BJ (cell line): ENCODE measurements at regions not wholly inside any gene's neighbourhood (a gene's known extent, or its start where the extent isn't known, plus 50 kb on each side); places are given as distances from the start of the nearest gene placed in this dataset.

Experiments used
- CTCF ChIA-PET: fragments of 350-600 bp; formaldehyde crosslinking; extraction: SDS; loops from one replicate; lab custom pipeline; 2021; ENCODE audit warnings: antibody characterized with exemption, inconsistent platforms; lab: Yijun Ruan, JAX
- POLR2A ChIA-PET: fragments of 300-600 bp; sonication (Branson Sonifier 250); formaldehyde crosslinking; extraction: SDS; loops from one replicate; lab custom pipeline; 2021; ENCODE audit warnings: antibody characterized with exemption; lab: Charles Lee
- DNase-seq: peaks from one replicate; pipeline ENCODE4 v3.0.0-alpha.2; 2011; ENCODE audit warnings: low read depth
- H3K27me3 ChIP-seq: 2 replicates; pipeline ENCODE4 v1.6.0; 2011; ENCODE audit warnings: low read length; ENCODE audit not compliant: control insufficient read depth, insufficient read depth
- H3K36me3 ChIP-seq: 2 replicates; pipeline ENCODE4 v1.5.1; 2011; ENCODE audit warnings: low read length; ENCODE audit not compliant: control insufficient read depth, insufficient read depth
- H3K4me3 ChIP-seq: 2 replicates; pipeline ENCODE4 v1.5.1; 2011; ENCODE audit warnings: low read depth, mild to moderate bottlenecking, control low read depth, low read length
- TF ChIP-seq, protein P1 (sequence below): IDR thresholded peaks from 2 replicates; pipeline ENCODE4 v1.5.1; 2011; ENCODE audit warnings: low read depth, mild to moderate bottlenecking, control low read depth, inconsistent platforms, low read length, moderate library complexity; ENCODE audit not compliant: insufficient read depth

DNA sequence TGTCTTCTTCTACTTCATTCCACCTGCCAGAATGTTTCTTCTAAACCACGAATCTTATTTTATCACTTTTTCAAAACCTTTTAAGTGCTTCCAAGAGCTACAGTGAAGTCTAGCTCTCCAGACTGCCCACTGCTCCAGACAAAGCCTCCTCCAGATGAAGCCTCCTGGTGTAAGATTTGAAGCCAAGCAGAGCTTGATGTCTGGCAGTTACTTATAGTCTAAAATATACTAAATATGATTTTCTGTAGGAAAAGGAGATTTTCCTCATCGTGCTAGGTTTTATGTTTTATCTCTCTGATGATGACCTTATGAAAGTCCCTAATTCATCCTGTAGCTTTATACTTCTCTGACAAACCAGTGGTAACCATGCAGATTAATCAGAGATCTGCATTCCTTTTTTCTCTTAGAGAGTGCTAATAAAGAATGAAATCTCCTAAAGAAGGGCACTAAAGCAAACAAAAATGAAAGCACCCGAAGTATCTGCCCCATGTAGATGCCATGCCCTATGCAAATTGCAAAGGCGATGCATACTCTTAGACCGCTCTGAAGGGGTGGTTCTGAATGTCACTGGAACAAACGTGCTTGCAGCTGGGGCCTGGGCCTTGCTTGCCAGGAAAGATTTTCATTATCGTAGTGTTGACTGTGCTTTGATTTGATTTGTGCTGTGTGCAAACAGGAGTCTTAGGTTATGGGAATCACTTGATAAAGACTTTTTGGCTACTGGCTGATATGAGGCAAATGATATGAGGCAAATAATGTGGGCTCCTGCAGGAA lies 314.2 kb downstream of the PID1 start:
- ChIA-PET CTCF (no interaction called here), POLR2A (no interaction called here)
- TF ChIP-seq, protein P1, sequence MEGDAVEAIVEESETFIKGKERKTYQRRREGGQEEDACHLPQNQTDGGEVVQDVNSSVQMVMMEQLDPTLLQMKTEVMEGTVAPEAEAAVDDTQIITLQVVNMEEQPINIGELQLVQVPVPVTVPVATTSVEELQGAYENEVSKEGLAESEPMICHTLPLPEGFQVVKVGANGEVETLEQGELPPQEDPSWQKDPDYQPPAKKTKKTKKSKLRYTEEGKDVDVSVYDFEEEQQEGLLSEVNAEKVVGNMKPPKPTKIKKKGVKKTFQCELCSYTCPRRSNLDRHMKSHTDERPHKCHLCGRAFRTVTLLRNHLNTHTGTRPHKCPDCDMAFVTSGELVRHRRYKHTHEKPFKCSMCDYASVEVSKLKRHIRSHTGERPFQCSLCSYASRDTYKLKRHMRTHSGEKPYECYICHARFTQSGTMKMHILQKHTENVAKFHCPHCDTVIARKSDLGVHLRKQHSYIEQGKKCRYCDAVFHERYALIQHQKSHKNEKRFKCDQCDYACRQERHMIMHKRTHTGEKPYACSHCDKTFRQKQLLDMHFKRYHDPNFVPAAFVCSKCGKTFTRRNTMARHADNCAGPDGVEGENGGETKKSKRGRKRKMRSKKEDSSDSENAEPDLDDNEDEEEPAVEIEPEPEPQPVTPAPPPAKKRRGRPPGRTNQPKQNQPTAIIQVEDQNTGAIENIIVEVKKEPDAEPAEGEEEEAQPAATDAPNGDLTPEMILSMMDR, result no peak
- DNase-seq, result no peak
- Histone ChIP-seq H3K27me3 (no peaks in the 10 kb centered on the region), H3K4me3 (no peak overlapping the region), H3K36me3 (no peaks in the 10 kb centered on the region)

DNA sequence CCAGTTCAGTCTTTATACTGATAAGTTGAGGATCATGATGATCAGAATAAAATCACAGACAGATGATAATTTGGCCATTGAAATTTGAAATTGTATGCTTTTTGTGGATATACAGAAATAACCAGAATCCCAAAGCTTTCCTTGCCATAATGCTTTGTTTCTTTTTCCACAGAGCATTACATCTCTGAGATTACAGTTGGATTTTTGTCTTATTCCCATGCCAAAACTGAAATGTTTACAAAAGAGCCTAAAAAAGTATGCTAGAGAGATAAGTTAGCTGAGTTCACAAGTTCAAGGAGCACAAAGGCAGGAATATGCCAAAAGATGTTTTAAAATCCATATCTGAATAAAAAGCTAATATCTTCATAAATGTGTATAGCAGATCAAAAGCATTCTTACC lies 321.3 kb downstream of the PID1 start:
- H3K36me3 ChIP-seq, result no peaks in the 10 kb centered on the region
- TF ChIP-seq, protein P1, result no peak
- ChIA-PET CTCF (no interaction called here), POLR2A (no interaction called here)
- DNase-seq, result no peak
- no peaks in the 10 kb centered on the region for H3K27me3 ChIP-seq
- H3K4me3 ChIP-seq, result no peak overlapping the region

DNA sequence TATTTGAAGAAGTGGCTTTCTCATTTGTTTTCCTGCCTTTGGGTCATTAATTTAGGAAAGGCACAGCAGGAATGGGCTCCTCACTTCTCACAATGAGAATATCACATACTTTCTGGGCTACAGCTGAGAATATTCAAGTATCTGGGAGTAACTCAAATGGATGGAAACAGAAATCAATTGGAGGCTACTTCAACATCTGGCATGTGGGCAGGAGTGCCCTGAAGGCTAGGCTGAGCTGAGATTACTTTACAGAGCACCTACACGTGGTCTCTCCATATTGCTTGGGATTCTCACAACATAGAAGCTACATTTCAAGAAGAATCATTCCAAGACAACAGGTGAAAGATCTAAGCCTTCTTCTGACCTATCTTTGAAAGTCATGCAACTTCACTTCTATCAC lies 325.4 kb downstream of the PID1 start:
- no peak for DNase-seq
- Histone ChIP-seq H3K4me3 (no peak overlapping the region), H3K27me3 (no peaks in the 10 kb centered on the region), H3K36me3 (no peaks in the 10 kb centered on the region)
- TF ChIP-seq, protein P1, result no peak
- CTCF ChIA-PET, result no interaction called here
- POLR2A ChIA-PET, result no interaction called here

DNA sequence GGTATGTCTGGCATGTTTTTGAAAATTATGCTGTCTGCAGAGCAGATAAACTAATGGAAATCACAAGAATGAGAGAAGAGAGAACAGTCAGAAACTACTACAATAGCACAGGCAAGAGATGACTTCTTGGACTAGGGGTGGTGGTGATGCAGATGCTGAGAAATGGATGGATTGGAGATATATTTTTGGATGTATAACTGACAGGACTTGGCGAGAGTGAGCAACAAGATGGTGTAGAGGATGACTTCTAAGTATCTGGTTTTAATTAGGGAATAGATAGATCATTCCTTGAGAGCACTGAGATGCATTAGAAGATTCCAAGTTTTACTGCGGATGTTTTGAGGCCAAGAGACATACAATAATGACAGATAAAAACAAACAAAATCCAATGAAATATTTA lies 328.2 kb downstream of the PID1 start:
- H3K27me3 ChIP-seq, result no peaks in the 10 kb centered on the region
- DNase-seq, result no peak
- TF ChIP-seq, protein P1, result no peak
- POLR2A ChIA-PET, result no interaction called here
- CTCF ChIA-PET, result no interaction called here
- no peak overlapping the region for H3K4me3 ChIP-seq
- H3K36me3 ChIP-seq, result no peaks in the 10 kb centered on the region

DNA sequence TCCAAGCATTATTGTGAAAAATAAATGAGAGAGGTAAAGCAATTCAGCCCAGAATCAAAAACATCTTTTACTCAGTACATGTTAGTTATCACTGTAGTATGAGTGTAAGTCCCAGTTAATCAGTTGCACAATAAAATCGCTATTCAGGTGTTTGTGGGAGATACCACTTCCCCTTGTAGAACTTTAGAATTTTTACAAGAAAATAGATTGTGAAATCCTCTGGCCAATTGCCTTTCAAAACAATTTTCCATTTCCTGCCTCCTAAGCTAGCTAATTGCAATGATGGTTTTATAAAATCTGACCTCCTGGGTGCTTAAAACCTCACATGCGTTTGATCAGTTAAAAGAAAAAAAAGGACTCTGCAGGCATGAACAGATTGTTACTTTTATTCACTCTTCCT lies 332.5 kb downstream of the PID1 start:
- Histone ChIP-seq H3K27me3 (no peaks in the 10 kb centered on the region), H3K4me3 (no peak overlapping the region), H3K36me3 (no peaks in the 10 kb centered on the region)
- TF ChIP-seq, protein P1, result no peak
- peak; percentile 77 for DNase-seq
- CTCF ChIA-PET, result no interaction called here
- POLR2A ChIA-PET, result no interaction called here
